HUES6 (cell line): ENCODE measurements at regions not wholly inside any gene's neighbourhood (a gene's known extent, or its start where the extent isn't known, plus 50 kb on each side); places are given as distances from the start of the nearest gene placed in this dataset.
"Not testable (repeated sequence)": the region's sequence is repeated elsewhere in the genome, so short reads cannot be mapped to it uniquely, and the experiment has no call there.

ENCODE experiments used
- H3K27ac ChIP-seq: 2 replicates; pipeline ENCODE4 v1.7.0; 2013; ENCODE audit warnings: low read depth, mild to moderate bottlenecking, low read length, inconsistent platforms
- H3K27me3 ChIP-seq: 2 replicates; pipeline ENCODE4 v1.6.1; 2013; ENCODE audit warnings: low read length; ENCODE audit not compliant: control insufficient read depth, insufficient read depth
- H3K36me3 ChIP-seq: 2 replicates; pipeline ENCODE4 v1.6.1; 2013; ENCODE audit warnings: low read length; ENCODE audit not compliant: control insufficient read depth, insufficient read depth
- H3K4me1 ChIP-seq: 2 replicates; pipeline ENCODE4 v1.6.1; 2013; ENCODE audit warnings: low read length; ENCODE audit not compliant: control insufficient read depth, insufficient read depth
- H3K4me3 ChIP-seq: 2 replicates; pipeline ENCODE4 v1.5.1; 2013; ENCODE audit warnings: low read depth, low read length
- H3K9ac ChIP-seq: one replicate; pipeline ENCODE4 v1.6.1; 2013; ENCODE audit warnings: mild to moderate bottlenecking, low read length
- H3K9me3 ChIP-seq: 2 replicates; pipeline ENCODE4 v1.6.1; 2013; ENCODE audit warnings: low read depth, low read length; ENCODE audit not compliant: control insufficient read depth, insufficient read depth

DNA sequence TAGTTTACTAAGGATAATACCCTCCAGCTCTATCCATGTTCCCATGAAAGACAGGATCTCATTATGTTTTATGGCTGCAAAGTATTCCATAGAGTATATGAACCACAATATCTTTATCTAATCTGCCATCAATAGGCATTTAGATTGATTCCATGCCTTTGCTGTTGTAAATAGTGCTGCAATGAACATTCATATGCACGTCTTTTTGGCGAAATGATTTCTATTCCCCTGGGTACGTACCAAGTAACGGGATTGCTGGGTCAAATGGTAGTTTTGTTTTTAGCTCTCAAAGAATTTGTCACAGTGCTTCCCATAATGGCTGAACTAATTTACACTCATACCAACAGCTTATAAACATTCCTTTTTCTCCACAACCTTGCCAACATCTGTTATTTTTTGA lies 750.9 kb downstream of the BRINP3 start:
- no peaks in the 10 kb centered on the region for H3K27me3 ChIP-seq
- no peaks in the 10 kb centered on the region for H3K9me3 ChIP-seq
- H3K4me1 ChIP-seq, result no peaks in the 10 kb centered on the region
- H3K4me3 ChIP-seq, result no peak overlapping the region
- no peaks in the 10 kb centered on the region for H3K36me3 ChIP-seq
- H3K27ac ChIP-seq, result no peak overlapping the region
- H3K9ac ChIP-seq, result no peak overlapping the region

DNA sequence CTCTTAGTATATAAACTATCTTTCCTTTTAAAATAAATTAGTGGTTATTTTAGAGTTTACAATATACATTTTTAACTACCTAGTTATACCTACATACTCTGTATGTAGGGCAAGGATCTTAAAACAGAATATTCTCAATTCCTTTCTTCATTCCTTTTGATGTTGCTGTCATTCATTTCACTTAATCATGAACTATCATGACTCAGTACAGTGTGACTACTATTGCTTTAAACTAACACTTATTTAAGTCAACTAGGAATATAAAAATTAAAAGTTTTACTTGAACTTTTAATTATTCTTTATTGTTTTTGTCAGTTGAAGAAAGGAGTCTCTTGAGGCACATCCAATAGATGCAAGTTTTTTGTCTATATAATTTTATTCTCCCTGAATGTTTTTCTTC lies 726.4 kb downstream of the BRINP3 start:
- Histone ChIP-seq H3K27me3 (no peaks in the 10 kb centered on the region), H3K4me1 (no peaks in the 10 kb centered on the region), H3K9me3 (peaks cover 10% of the 10 kb centered on the region; the same call in 1 of the 2 replicates), H3K9ac (no peak overlapping the region), H3K4me3 (no peak overlapping the region), H3K27ac (no peak overlapping the region), H3K36me3 (no peaks in the 10 kb centered on the region)

DNA sequence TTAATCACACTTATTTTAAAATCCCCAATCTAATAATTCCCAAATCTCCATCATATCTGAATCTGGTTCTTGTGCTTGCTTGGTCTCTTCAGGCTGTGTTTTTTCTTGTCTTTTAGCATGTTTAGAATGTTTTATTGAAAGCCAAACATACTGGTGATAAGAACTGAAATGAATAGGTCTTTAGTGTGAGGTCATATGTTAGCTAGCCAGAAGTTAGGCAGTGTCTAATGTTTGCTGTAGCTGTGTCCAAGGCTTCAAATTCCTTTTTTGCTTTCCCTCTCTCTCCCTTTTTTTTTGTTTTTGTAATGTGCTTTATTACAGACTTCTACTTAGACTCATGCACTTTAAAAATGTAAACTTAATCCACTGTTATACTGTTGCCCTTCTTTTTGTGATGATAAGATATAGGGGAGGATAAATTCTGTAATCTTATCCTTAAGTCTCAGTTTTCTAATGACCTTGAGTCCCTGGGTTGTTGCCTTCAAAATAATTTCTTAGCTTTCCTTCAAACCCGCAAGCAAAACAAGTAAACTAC lies 725.1 kb downstream of the BRINP3 start:
- Histone ChIP-seq H3K27ac (no peak overlapping the region), H3K36me3 (no peaks in the 10 kb centered on the region), H3K27me3 (no peaks in the 10 kb centered on the region), H3K9ac (no peak overlapping the region), H3K4me1 (no peaks in the 10 kb centered on the region), H3K4me3 (no peak overlapping the region), H3K9me3 (peaks cover 10% of the 10 kb centered on the region; the same call in 1 of the 2 replicates)

DNA sequence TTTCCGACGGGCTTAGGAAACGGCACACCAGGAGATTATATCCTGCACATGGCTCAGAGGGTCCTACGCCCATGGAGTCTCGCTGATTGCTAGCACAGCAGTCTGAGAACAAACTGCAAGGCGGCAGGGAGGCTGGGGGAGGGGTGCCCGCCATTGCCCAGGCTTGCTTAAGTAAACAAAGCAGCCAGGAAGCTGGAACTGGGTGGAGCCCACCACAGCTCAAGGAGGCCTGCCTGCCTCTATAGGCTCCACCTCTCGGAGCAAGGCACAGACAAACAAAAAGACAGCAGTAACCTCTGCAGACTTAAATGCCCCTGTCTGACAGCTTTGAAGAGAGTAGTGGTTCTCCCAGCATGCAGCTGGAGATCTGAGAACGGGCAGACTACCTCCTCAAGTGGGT lies 722.6 kb downstream of the BRINP3 start:
- H3K4me1 ChIP-seq, H3K36me3 ChIP-seq, H3K4me3 ChIP-seq, H3K27me3 ChIP-seq, H3K9ac ChIP-seq, H3K27ac ChIP-seq: not testable (repeated sequence)
- H3K9me3 ChIP-seq, result peaks cover 10% of the 10 kb centered on the region; the same call in 1 of the 2 replicates

DNA sequence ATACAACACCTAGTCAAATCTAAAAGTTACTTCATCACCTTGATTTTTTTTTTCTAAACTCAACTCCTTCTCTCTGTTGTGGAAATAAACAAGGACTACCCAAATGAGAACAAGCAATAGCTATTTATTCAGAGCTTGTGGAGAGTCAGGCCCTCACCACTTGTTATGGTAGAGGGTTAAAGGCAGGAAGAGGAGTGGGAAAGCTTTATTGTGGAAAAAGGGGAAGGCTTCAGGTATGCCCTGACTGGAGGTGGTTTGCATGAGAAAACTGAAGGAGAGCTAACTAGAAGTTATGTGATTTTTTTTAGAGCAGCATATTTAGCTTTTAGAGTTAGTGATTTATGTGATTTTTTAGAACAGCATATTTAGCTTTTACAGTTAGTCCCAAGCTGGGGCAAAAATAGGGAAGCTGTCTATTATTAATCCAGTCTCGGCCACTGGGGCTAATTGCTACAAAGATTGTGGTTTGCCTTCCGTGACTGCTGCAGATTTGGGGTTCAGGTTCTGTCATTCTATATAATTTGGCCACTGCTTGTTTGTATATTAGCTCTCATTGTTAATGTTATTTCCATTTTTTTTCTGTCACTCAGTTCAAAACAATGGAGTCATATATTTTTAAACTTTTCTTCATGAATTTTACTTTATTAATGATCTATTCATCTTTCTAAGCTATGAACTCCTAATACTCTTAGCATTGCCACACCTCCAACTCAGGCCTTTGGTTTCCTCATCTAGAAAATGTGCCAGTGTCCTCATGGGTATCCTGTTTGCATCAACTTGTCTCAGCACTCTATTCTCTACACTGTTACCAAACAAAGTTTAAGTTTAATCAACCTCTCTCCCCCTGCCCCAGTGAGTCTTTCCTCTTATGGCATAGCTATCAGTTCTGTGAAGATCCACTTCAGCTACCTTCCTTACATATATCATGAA lies 713.0 kb downstream of the BRINP3 start:
- Histone ChIP-seq H3K27me3 (no peaks in the 10 kb centered on the region), H3K4me1 (peaks cover 7% of the 10 kb centered on the region; the same call in 1 of the 2 replicates), H3K4me3 (no peak overlapping the region), H3K36me3 (no peaks in the 10 kb centered on the region), H3K9ac (no peak overlapping the region), H3K9me3 (no peaks in the 10 kb centered on the region), H3K27ac (no peak overlapping the region)

DNA sequence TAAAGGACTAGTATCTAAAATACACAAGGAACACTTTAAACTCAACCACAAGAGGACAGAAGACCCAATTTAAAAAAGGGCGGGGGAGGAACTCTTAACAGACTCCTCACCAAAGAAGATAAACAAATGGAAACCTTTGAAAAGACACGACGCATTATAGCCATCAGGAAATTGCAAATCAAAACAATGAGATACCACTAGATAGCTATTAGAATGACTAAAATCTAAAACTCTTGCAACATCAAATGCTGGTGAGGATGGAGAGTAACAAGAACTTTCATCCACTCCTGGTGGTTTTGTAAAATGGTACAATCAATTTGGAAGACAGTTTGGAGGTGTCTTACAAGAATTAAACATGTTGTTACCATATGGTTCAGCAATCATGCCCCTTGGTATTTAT lies 708.2 kb downstream of the BRINP3 start:
- H3K4me1 ChIP-seq, result peaks cover 7% of the 10 kb centered on the region; the same call in 1 of the 2 replicates
- no peak overlapping the region for H3K9ac ChIP-seq
- H3K36me3 ChIP-seq, result no peaks in the 10 kb centered on the region
- no peak overlapping the region for H3K4me3 ChIP-seq
- no peak overlapping the region for H3K27ac ChIP-seq
- H3K9me3 ChIP-seq, result no peaks in the 10 kb centered on the region
- no peaks in the 10 kb centered on the region for H3K27me3 ChIP-seq

DNA sequence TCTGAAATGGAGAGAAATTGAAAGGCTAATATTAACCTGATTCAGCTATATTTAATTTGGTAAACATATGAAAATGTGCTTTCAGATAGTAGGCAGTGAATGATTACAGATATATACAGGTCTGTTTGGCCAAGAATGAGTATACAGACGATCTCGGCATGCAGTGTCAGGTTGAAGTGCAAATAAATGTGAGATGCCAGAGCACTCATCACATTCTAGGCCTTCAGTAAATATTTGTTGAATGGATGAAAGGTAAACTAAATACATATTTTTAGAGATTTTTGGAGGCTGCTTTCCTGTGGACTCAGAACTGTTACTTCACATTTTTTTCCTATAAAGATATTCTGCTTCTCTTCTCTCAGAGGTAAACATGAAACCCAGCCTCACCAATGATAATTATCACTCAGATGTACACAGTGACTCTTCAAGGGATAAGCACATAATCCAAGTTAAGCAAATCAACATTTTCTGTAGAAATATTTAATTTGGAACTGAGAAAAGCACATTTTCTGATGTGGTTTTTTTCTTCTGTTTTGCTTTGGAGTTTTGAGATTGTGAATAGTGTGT lies 702.9 kb downstream of the BRINP3 start:
- no peaks in the 10 kb centered on the region for H3K4me1 ChIP-seq
- H3K9ac ChIP-seq, result no peak overlapping the region
- no peaks in the 10 kb centered on the region for H3K36me3 ChIP-seq
- H3K27ac ChIP-seq, result no peak overlapping the region
- H3K9me3 ChIP-seq, result no peaks in the 10 kb centered on the region
- H3K4me3 ChIP-seq, result no peak overlapping the region
- no peaks in the 10 kb centered on the region for H3K27me3 ChIP-seq

DNA sequence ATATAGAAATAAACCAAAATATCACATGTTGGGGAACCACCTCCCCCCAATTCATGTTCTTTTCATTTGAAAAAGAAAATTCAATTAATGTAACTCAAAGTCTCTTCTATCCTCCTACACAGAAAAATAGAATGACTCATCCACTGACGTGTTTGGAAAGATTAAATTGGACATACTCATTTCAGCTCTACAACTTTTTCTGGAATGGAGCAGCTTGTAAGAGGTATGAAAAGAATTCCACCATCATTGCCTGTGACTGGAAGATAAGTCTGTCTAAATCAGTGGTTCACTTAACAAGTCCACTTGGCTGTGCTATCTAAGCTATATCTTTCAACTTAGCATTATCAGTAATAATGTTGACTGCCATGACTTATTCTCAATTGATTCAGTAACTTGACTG lies 702.3 kb downstream of the BRINP3 start:
- H3K27me3 ChIP-seq, result no peaks in the 10 kb centered on the region
- no peaks in the 10 kb centered on the region for H3K9me3 ChIP-seq
- H3K4me3 ChIP-seq, result no peak overlapping the region
- H3K9ac ChIP-seq, result no peak overlapping the region
- H3K36me3 ChIP-seq, result no peaks in the 10 kb centered on the region
- no peaks in the 10 kb centered on the region for H3K4me1 ChIP-seq
- no peak overlapping the region for H3K27ac ChIP-seq

DNA sequence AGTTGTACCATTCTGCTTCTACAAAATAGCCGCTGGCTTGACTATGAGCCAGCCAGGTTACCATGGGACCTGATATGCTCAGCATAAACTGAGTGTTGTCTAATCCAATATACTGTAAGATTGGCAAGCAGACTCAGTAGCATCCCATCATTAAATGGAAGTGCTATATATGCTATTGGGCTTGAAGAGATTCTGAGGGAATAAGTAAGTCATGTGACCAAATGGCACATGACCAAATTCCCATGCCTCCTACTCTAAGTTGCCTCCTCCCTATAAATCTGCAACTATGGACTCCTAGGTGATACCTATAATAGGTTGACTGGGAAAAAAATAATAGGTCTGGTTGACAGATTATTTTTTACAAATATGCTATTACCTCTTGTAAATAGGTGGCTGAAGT lies 698.6 kb downstream of the BRINP3 start:
- Histone ChIP-seq H3K27me3 (no peaks in the 10 kb centered on the region), H3K4me1 (no peaks in the 10 kb centered on the region), H3K4me3 (no peak overlapping the region), H3K36me3 (no peaks in the 10 kb centered on the region), H3K27ac (no peak overlapping the region), H3K9me3 (no peaks in the 10 kb centered on the region), H3K9ac (no peak overlapping the region)

DNA sequence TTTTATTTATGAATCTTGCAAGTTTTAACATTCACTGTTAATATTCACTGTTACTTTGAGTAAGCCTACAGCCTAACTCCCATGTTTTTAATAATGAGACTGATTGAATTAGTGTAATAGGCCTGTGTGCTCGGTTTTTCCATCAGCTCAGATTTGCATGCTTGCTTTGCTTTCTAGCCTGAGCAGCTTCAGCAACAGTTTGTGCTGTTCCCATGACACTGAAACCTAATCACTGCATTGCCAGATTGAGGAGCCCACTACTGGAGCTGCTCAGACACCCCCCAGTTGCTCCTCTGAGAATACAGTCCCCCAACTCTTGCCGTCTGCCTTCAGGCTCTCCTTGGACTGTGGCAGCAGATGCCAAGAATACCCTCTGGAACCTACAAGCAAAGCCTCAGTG lies 695.4 kb downstream of the BRINP3 start:
- H3K36me3 ChIP-seq, result no peaks in the 10 kb centered on the region
- H3K4me1 ChIP-seq, result no peaks in the 10 kb centered on the region
- H3K4me3 ChIP-seq, result no peak overlapping the region
- no peaks in the 10 kb centered on the region for H3K9me3 ChIP-seq
- no peaks in the 10 kb centered on the region for H3K27me3 ChIP-seq
- H3K27ac ChIP-seq, result no peak overlapping the region
- H3K9ac ChIP-seq, result no peak overlapping the region

DNA sequence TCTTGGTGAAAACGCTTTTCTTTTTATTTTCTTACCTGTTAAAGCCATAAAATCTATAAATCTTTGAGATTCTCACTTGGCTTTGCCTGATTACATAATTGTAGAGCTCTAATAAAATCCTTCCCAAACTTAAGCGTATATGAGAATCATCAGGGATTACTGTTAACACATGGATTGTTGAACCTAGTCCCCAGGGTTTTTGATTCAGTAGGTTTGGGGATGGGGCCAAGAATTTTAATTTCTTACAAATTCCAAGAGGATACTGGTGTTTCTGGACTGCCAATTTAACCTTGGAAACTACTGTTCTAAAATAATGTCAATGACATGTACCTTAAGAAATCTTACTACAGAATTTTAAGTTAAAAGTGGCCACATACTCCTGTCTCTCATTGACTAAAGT lies 694.2 kb downstream of the BRINP3 start:
- no peak overlapping the region for H3K9ac ChIP-seq
- no peaks in the 10 kb centered on the region for H3K27me3 ChIP-seq
- H3K9me3 ChIP-seq, result no peaks in the 10 kb centered on the region
- H3K4me3 ChIP-seq, result no peak overlapping the region
- peaks cover 3% of the 10 kb centered on the region; the same call in 1 of the 2 replicates for H3K4me1 ChIP-seq
- no peak overlapping the region for H3K27ac ChIP-seq
- no peaks in the 10 kb centered on the region for H3K36me3 ChIP-seq
